Posterior vena cava (tissue), 2 donors: ENCODE measurements at regions not wholly inside any gene's neighbourhood (a gene's known extent, or its start where the extent isn't known, plus 50 kb on each side); places are given as distances from the start of the nearest gene placed in this dataset.

ENCODE experiments used
- DNase-seq: peaks from one replicate; pipeline ENCODE4 v3.0.0-alpha.2; 2020; ENCODE audit warnings: low spot score
- intact Hi-C, 2 donors: fragments of 100-400 bp; cut with DNase I; formaldehyde crosslinking; loops; one replicate each; pipeline versions ENCODE4 v1.14.1 to v1.14.2; 2022 to 2023
- donor health status: DM: yes; HTN: yes; CAD: no.
- donor health status: DM: yes; HTN: yes; CAD: no.

- no peak for DNase-seq
- intact Hi-C loops, result no loop called here
Observed at GRCh38 chr12:29053567-29053966, 95.5 kb upstream of the FAR2 start.

GRCh38 chr12:29054858-29055663 is 94.0 kb upstream of the FAR2 start:
- intact Hi-C loops, result no loop called here
- DNase-seq, result no peak

DNA sequence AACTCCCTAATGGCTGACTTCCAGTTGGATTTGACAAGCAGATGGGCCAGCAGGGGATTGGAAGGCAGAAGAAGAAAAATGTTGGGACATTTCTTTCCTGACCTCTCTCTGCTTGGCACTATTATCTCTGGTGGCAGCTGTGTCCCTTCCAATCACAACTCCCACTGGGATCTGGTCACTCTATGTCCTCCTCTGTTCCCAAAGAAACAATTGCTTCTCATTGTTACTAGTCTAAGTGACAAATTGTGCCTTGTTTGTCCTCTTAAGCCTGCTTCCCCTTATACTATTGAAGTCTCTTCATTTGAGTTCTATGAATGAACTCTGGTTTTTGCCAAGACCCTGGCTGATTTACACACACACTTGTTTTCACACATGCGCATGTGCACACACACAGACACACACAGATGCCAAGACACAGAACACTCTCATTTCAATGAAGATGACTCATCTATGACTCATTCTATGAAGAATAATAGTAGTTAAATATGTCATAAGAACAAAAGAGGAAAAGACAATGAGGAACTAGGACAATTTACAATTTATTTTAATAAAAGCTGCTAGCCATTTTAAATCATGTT is 83.0 kb upstream of the FAR2 start:
- intact Hi-C loops, result no loop called here

GRCh38 chr12:29067430-29067829 is 81.6 kb upstream of the FAR2 start:
- DNase-seq, result no peak
- intact Hi-C loops, result no loop called here

More for the DNA sequence above, 83.0 kb upstream of the FAR2 start:
- no peak for DNase-seq

DNA sequence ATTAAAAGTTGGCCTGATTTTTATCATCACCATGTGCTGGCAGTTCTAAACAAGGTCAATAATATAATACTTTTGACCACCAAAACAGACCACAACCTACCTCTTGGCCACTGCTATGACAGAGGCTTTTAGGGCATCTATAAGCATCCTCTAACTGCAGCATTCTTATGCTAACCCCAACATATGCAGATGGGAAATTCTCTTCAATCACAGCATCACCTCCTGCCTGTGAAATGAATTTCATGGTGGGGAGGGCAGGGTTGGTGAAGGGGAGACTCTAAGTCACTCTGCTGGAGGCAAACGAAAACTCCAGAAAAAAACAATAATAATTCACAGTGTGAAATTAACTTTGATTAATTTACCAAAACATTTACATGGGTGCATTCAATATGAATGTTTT is 78.8 kb upstream of the FAR2 start:
- intact Hi-C loops, result no loop called here
- DNase-seq, result no peak

- no peak for DNase-seq
- intact Hi-C loops, result no loop called here
Observed at GRCh38 chr12:29071099-29071498, 78.0 kb upstream of the FAR2 start.

DNA sequence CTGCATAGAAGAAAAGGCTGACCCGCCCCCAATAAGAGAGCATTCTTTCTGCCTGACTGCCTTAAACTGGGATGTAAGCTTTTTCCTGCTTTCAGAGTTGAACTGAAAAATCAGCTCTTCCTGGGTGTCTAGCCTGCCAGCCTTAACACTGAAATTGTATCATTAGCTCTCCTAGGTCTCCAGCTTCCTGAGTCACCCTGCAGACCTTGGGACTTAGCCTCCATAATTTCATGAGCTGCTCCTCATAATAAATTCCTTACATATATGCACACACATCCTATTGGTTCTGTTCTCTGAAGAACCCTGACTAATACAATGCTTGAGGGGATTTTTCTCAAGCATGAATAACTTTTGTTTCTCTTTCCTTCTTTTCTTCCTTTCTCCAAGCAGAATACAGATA is 76.4 kb upstream of the FAR2 start:
- no peak for DNase-seq
- intact Hi-C loops, result no loop called here

DNA sequence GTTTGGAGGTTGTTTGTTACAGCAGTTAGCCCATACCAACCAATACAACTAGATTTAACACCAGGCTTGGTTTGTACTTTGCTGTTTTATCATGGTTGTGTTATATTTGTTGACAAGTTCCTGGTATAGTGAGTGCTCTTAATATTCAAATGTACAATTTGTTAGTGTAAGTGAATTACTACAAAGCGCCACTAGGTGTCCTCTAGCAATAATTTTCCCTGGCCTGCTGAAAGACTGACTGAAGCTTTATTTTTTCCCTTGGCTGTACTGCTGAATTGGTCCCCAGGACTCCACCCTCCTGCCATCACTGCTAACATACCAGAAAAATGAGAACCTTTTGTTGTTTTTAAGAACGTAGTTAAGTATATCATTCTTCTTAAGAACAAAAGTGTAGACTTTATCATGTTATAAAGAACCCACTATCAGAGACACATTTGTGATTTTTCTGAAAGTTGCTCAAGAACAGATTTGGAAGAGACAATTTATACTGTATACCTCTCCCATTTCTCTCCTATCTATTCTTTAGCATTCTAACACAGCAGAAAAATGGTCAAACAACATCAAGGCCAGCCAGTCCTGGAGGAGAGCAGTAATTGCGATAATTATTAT is 75.3 kb upstream of the FAR2 start:
- no peak for DNase-seq
- intact Hi-C loops, result no loop called here

DNA sequence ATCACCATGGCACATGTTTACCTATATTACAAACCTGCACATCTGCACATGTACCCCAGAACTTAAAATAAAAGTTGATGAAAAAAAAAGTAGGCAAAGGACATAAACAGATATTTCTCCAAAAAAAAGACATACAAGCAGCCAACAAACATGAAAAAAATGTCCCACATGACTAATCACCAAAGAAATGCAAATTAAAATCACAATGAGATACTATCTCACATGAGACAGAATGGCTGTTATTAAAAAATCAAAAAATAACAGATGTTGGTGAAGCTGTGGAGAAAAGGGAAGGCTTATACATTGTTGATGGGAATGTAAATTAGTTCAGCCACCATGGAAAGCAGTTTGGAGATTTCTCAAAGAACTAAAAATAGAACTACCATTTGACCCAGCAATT is 68.0 kb upstream of the FAR2 start:
- intact Hi-C loops, result no loop called here
- no peak for DNase-seq

DNA sequence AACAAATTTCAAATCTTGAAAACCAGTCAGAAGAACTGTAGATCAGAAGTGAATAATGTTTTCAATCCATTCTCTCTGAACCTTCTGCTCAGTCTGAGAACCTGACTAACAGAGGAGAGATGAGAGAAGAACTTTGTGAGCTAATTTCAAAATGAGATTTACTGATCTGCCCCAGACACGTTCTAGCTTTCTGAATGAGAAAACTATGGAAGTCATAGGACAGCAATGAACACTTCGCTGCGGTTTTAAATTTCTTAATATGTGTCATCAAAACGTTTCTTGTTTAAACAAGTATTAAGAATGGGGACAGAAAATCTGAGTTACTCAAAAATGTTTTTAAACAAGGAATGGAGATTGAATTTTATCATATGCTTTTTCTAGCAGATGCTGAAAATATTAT is 66.6 kb upstream of the FAR2 start:
- intact Hi-C loops, result no loop called here
- DNase-seq, result no peak

DNA sequence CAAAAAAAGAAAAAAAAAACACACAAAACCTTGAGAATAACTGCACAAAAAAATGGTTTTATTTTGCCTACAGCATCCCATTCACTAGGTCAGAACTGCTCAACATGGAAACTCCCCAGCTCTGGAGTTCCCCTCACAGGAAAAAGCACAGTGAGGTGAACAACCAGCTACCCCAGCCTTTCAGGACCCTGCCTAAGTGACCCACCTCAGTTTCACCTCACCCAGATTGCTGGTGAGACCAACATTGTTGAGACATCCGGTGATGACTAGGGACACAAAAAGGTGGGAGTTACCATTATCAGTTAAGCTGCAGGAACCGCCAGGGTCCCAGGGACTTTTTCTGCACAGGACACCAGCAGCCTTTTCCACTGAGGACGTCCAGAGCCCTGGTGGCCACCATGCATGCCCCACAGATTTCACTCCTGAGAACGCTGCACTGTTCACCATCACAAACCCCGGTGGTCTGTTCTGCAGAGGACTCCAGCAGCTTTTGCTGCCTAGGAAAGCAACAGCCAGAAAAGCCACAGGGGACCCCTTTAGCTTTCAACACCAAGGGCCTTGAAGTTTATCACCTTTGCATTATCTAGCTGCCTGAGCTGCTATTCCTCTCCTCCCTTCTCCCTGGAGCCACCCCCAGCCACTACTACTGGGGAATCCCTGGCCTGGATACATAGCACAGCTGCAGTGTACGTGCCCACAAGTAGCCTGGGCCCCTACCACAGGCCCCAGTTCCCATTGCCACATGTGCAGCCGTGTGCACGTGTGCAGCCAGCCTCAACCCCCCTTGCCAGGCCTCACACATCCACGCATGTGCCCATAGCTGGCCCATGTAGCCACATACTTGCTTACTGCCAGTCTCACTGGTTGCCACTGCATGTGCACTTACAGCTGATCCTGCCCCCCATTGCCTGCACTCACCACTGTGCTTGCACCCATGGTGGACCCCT is 62.5 kb upstream of the FAR2 start:
- no peak for DNase-seq
- intact Hi-C loops, result no loop called here

- intact Hi-C loops, result no loop called here
Observed at GRCh38 chr12:29088611-29089219, 60.4 kb upstream of the FAR2 start.

More at GRCh38 chr12:29088611-29089219, 60.4 kb upstream of the FAR2 start:
- DNase-seq, result no peak
